ENCODE measurements at regions not wholly inside any gene's neighbourhood (a gene's known extent, or its start where the extent isn't known, plus 50 kb on each side); places are given as distances from the start of the nearest gene placed in this dataset.

DNA sequence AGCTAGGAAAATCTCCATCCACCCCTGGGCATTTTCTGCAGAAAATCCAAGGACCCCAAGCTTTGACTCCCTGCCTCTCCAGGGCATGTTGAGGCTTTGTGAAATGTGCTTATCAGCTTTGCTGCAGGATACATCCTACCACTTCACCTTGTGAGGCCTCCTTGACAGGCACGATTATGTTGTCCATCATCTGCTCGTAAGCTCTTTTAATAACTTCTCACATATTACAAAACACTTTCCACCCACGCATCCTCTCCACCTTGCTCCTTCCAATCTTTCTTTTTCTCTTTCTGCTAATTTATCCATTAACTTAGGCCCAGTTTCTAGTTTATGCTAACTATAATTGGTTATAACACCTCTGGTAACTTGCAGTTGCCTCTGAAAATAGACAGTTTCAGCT, 147.0 kb upstream of the MTNR1B start:
- ChIA-PET POLR2A (no interaction called here), CTCF (no interaction called here)
- Mint-ChIP-seq H3K9me3 (no peaks in the 10 kb centered on the region), H3K4me3 (no peak overlapping the region), H3K4me1 (ENCODE audit: low read depth) (no peaks in the 10 kb centered on the region), H3K36me3 (ENCODE audit: low read depth) (no peaks in the 10 kb centered on the region), H3K27me3 (no peaks in the 10 kb centered on the region), H3K27ac (no peak overlapping the region)
- no peaks in the 10 kb centered on the region for H3K36me3 ChIP-seq (ENCODE audit: insufficient read depth, low read length)
- TF ChIP-seq, protein P1, sequence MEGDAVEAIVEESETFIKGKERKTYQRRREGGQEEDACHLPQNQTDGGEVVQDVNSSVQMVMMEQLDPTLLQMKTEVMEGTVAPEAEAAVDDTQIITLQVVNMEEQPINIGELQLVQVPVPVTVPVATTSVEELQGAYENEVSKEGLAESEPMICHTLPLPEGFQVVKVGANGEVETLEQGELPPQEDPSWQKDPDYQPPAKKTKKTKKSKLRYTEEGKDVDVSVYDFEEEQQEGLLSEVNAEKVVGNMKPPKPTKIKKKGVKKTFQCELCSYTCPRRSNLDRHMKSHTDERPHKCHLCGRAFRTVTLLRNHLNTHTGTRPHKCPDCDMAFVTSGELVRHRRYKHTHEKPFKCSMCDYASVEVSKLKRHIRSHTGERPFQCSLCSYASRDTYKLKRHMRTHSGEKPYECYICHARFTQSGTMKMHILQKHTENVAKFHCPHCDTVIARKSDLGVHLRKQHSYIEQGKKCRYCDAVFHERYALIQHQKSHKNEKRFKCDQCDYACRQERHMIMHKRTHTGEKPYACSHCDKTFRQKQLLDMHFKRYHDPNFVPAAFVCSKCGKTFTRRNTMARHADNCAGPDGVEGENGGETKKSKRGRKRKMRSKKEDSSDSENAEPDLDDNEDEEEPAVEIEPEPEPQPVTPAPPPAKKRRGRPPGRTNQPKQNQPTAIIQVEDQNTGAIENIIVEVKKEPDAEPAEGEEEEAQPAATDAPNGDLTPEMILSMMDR (IDR thresholded peaks at IDR 0.05) = no peak
- no peaks in the 10 kb centered on the region for H3K4me1 ChIP-seq (ENCODE audit: insufficient read depth, low read length)
- H3K9me3 ChIP-seq (ENCODE audit: control insufficient read depth in 1 of 2, insufficient read depth in 1 of 2, low read length in 2 of 2) = no peaks in the 10 kb centered on the region
- no peaks in the 10 kb centered on the region for H3K27me3 ChIP-seq (ENCODE audit: control insufficient read depth in 1 of 2, insufficient read depth in 2 of 2, low read length in 2 of 2)
- no peak overlapping the region for H3K4me3 ChIP-seq (ENCODE audit: low read length)
- intact Hi-C loops (cut with DNase I, micrococcal nuclease) = no loop called here
- DNase-seq = no peak
- no peak for ATAC-seq (ENCODE audit: poor library complexity)
- H3K27ac ChIP-seq (ENCODE audit: low read depth in 1 of 2, low read length in 2 of 2) = no peak overlapping the region

DNA sequence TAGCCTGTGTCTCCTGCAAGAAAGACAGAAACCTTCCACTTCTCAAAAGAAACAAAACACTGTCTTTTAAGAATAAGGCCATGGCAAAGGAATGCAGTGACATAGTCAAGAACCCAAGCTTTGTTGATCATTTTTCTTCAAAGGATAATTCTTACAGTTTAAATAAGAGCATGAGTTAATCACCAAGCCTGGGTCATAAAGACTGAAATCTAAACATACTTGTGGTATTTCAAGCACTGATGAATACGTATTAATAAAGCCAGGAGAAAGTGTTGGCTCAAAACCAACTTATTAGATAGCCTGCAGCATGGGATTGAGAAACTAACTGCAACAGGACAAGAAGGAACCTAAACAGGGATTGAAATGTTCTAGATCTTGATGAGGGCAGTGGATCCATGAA, 143.3 kb upstream of the MTNR1B start:
- no peak overlapping the region for H3K4me3 ChIP-seq (ENCODE audit: low read length)
- H3K4me3 Mint-ChIP-seq = no peak overlapping the region
- no peak for ATAC-seq (ENCODE audit: poor library complexity)
- no peak overlapping the region for H3K27ac ChIP-seq (ENCODE audit: low read depth in 1 of 2, low read length in 2 of 2)
- H3K4me1 ChIP-seq (ENCODE audit: insufficient read depth, low read length) = no peaks in the 10 kb centered on the region
- H3K27ac Mint-ChIP-seq = no peak overlapping the region
- H3K4me1 Mint-ChIP-seq (ENCODE audit: low read depth) = no peaks in the 10 kb centered on the region
- H3K27me3 Mint-ChIP-seq = no peaks in the 10 kb centered on the region
- no peaks in the 10 kb centered on the region for H3K36me3 ChIP-seq (ENCODE audit: insufficient read depth, low read length)
- ChIA-PET CTCF (no interaction called here), POLR2A (no interaction called here)
- no peaks in the 10 kb centered on the region for H3K27me3 ChIP-seq (ENCODE audit: control insufficient read depth in 1 of 2, insufficient read depth in 2 of 2, low read length in 2 of 2)
- no peaks in the 10 kb centered on the region for H3K9me3 ChIP-seq (ENCODE audit: control insufficient read depth in 1 of 2, insufficient read depth in 1 of 2, low read length in 2 of 2)
- TF ChIP-seq, protein P1 (IDR thresholded peaks at IDR 0.05) = no peak
- intact Hi-C loops (cut with DNase I, micrococcal nuclease) = no loop called here
- no peak for DNase-seq
- H3K36me3 Mint-ChIP-seq (ENCODE audit: low read depth) = no peaks in the 10 kb centered on the region
- no peaks in the 10 kb centered on the region for H3K9me3 Mint-ChIP-seq

DNA sequence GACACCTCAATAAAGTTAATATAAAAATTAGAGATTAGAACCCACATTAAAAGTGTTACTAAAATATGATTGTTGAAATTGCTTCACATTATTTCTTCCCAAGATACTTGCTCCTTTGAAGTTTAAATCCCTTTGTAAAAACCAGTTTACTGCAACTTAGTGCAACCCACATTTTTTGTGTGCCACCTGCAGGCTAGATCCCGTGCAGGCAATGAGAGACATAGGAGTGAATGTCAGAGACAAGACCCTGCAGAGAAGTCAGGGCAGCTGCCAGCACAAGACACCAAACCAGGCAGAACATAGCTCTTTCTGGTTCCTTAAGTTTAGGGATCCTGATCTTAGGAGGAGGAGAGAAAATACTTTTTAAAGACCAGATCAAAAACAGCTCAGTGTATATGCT, 142.8 kb upstream of the MTNR1B start:
- Mint-ChIP-seq H3K36me3 (ENCODE audit: low read depth) (no peaks in the 10 kb centered on the region), H3K4me3 (no peak overlapping the region), H3K9me3 (no peaks in the 10 kb centered on the region), H3K4me1 (ENCODE audit: low read depth) (no peaks in the 10 kb centered on the region), H3K27ac (no peak overlapping the region), H3K27me3 (peaks cover 1% of the 10 kb centered on the region)
- no peak for ATAC-seq (ENCODE audit: poor library complexity)
- no peaks in the 10 kb centered on the region for H3K36me3 ChIP-seq (ENCODE audit: insufficient read depth, low read length)
- no peaks in the 10 kb centered on the region for H3K9me3 ChIP-seq (ENCODE audit: control insufficient read depth in 1 of 2, insufficient read depth in 1 of 2, low read length in 2 of 2)
- TF ChIP-seq, protein P1 (IDR thresholded peaks at IDR 0.05) = no peak
- H3K27ac ChIP-seq (ENCODE audit: low read depth in 1 of 2, low read length in 2 of 2) = no peak overlapping the region
- no peak overlapping the region for H3K4me3 ChIP-seq (ENCODE audit: low read length)
- H3K4me1 ChIP-seq (ENCODE audit: insufficient read depth, low read length) = no peaks in the 10 kb centered on the region
- CTCF ChIA-PET = no interaction called here
- intact Hi-C loops (cut with DNase I, micrococcal nuclease) = no loop called here
- DNase-seq = no peak
- POLR2A ChIA-PET = no interaction called here
- no peaks in the 10 kb centered on the region for H3K27me3 ChIP-seq (ENCODE audit: control insufficient read depth in 1 of 2, insufficient read depth in 2 of 2, low read length in 2 of 2)
